Mononuclear cell (primary cell): ENCODE measurements at regions not wholly inside any gene's neighbourhood (a gene's known extent, or its start where the extent isn't known, plus 50 kb on each side); places are given as distances from the start of the nearest gene placed in this dataset.
"Not testable (repeated sequence)": the region's sequence is repeated elsewhere in the genome, so short reads cannot be mapped to it uniquely, and the experiment has no call there.

Source experiments
- H3K27me3 ChIP-seq: 2 replicates; pipeline ENCODE4 v1.6.0; 2011; ENCODE audit warnings: low read length, control low read depth; ENCODE audit not compliant: insufficient read depth
- H3K4me1 ChIP-seq: 2 replicates; pipeline ENCODE4 v1.5.1; 2011; ENCODE audit warnings: mild to moderate bottlenecking, low read length, control low read depth; ENCODE audit not compliant: insufficient read depth
- H3K4me3 ChIP-seq: 2 replicates; pipeline ENCODE4 v1.5.1; 2011; ENCODE audit warnings: mild to moderate bottlenecking, low read length, moderate library complexity
- H3K9me3 ChIP-seq: 2 replicates; pipeline ENCODE4 v1.5.1; 2011; ENCODE audit warnings: low read depth, mild to moderate bottlenecking, control low read depth, low read length

DNA sequence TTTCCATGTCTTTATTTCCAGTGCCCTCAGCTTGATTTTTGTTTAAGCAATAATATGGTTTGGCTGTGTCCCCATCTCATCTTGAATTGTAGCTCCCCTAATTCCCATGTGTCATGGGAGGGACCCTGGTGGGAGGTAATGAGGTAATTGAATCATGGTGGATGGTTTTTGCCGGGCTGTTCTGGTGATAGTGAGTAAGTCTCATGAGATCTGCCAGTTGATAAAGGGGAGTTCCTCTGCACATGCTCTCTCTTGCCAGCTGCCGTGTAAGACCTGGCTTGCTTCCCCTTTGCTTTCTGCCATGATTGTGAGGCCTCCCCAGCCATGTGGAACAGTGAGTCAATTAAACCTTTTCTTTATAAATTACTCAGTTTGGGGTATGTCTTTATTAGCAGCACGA lies 559.6 kb upstream of the ADAMTS5 start:
- no peaks in the 10 kb centered on the region for H3K4me1 ChIP-seq
- no peaks in the 10 kb centered on the region for H3K9me3 ChIP-seq
- H3K27me3 ChIP-seq: no peaks in the 10 kb centered on the region
- no peak overlapping the region for H3K4me3 ChIP-seq

DNA sequence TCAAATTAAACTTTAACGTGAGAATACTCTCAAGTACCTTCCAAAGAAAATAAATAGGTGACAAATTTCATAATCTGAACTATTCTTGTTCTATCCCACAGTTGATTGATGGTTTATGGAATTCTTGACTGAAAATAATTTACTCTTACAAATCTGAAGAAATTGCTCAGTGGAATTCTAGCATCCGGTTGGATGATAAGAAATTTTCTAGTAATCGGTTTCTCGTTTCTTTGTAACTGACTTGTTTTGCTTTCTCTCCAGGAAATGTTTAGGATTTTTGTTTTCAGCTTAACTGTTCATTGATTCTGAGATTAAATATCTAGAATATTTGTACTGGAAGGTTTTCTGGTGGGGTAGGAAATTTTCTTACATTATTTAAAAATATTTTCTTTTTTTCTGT lies 558.9 kb upstream of the ADAMTS5 start:
- Histone ChIP-seq H3K27me3 (no peaks in the 10 kb centered on the region), H3K9me3 (no peaks in the 10 kb centered on the region), H3K4me3 (no peak overlapping the region), H3K4me1 (no peaks in the 10 kb centered on the region)

DNA sequence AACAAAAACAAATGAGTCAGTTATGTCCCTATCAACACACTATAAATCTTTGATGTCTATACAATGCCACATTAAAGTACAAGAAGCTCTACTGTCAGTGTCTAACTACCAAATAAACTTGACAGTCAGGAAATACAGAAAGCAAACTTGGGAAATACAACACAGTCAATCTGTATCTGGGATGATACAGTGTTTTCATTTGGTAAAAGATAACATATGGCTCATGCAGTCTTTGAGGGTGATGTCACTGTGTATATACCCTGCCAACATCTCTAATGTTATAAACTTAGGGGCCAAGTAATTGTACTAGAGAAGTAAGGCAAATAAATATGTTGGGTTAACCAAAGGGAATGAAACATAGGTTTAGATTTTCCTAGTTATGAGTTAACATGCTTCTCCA lies 552.5 kb upstream of the ADAMTS5 start:
- H3K27me3 ChIP-seq: no peaks in the 10 kb centered on the region
- H3K9me3 ChIP-seq: no peaks in the 10 kb centered on the region
- no peaks in the 10 kb centered on the region for H3K4me1 ChIP-seq
- H3K4me3 ChIP-seq: no peak overlapping the region

DNA sequence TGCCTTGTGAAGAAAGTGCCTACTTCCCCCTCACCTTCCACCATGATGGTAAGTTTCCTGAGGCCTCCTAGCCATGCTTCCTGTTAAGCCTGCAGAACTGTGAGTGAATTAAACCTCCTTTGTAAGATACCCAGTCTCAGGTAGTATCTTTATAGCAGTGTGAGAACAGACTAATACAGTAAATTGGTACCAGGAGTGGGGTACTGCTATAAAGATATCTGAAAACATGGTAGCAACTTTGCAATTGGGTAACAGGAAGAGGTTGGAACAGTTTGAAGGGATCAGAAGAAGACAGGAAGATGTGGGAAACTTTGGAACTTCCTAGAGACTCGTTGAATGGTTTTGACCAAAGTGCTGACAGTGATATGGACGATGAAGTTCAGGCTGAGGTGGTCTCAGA lies 550.3 kb upstream of the ADAMTS5 start:
- H3K4me1 ChIP-seq, H3K4me3 ChIP-seq, H3K27me3 ChIP-seq, H3K9me3 ChIP-seq: not testable (repeated sequence)

DNA sequence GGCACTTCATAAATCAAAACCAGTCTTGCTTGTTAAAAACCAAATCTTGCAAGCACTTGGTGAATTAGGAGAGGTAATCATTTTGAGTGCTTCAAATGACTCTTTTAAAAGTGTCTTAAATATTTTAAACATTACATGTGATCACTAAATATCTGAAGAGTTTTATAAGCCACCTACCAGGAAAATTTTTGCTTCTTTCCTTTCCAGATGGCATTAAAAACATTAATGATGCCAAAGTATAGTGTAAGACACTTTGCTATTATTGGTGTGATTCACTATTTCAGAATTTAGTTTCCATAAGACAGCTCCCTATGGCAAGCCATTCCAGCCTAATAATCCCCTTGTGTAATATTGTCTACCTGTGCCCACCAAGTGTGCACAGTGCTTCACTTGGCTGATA lies 548.8 kb upstream of the ADAMTS5 start:
- Histone ChIP-seq H3K4me3 (no peak overlapping the region), H3K27me3 (no peaks in the 10 kb centered on the region), H3K9me3 (no peaks in the 10 kb centered on the region), H3K4me1 (no peaks in the 10 kb centered on the region)

DNA sequence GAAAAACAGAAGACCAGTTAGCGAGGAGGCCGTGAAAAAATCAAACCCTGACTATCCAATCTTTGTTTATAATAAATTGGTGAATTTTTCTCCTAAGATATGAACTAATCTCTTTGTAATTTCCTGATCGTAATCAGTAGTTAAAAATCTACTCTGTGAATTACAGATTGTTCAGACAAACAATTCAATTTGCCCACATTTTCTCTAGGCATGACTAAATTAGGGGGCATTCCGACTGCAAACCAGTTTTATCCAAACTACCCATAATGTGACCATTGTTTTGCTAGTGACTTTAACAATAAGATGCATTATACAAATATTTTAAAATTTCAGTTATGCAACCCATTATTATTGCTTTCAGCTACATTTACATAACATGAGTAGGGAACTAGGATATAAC lies 546.9 kb upstream of the ADAMTS5 start:
- no peak overlapping the region for H3K4me3 ChIP-seq

DNA sequence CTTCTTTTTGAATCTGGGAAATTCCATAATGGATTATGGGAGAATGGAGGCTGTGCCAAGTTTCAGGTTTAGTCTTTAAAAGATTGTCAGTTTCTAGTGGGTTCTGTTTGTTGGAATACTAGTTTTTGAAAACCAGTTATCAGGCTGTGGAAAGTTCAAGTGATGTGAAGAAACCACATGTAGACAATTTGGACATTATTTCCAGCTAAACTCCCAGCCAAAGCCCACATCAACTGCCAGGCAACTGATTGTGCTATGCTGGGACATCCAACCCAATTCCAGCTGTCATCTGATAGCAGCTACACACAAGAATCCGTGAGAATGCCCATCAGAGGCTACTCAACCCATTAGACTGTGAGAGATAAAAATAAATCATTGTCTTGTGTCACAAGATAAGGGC lies 546.1 kb upstream of the ADAMTS5 start:
- Histone ChIP-seq H3K4me1 (no peaks in the 10 kb centered on the region), H3K4me3 (no peak overlapping the region), H3K27me3 (no peaks in the 10 kb centered on the region)

More for the DNA sequence above, 546.9 kb upstream of the ADAMTS5 start:
- Histone ChIP-seq H3K27me3 (no peaks in the 10 kb centered on the region), H3K4me1 (no peaks in the 10 kb centered on the region), H3K9me3 (no peaks in the 10 kb centered on the region)

DNA sequence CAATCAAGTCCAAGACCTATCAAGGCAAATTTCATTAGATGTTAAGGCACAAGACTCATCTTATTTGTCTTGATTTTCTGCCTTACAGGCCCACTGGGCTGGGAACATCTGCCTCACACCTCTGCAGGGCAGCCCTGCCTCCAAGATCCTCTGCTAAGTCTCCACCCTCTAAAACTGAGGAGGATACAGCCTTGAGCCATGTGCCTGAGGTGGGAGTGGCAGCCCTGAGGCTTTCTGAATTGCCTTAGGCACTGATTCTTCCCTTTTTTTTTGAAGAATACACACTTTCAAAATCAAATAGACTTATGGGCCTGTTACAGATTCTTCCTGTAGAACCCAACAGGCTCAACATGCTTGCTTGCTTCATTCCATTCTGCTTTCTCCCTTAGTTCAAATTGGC lies 544.3 kb upstream of the ADAMTS5 start:
- Histone ChIP-seq H3K4me3 (no peak overlapping the region), H3K4me1 (no peaks in the 10 kb centered on the region), H3K27me3 (no peaks in the 10 kb centered on the region), H3K9me3 (no peaks in the 10 kb centered on the region)

More for the DNA sequence above, 546.1 kb upstream of the ADAMTS5 start:
- no peaks in the 10 kb centered on the region for H3K9me3 ChIP-seq

DNA sequence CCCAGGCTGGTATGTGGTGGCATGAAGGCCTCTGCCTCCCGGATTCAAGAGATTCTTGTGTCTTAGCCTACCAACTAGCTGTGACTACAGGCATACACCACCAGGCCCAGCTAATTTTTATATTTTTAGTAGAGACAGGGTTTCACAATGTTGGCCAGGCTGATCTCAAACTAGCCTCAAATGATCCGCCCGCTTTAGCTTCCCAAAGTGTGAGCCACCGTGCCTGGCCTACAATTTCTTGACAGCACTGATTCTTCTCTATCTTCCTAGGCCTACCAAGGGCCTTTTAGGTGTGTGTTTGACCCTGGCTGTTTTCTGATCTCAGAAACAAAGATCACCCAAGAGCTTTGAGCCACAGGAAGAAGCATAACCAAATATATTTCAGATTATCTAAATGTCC lies 540.8 kb upstream of the ADAMTS5 start:
- Histone ChIP-seq H3K4me1 (no peaks in the 10 kb centered on the region), H3K27me3 (no peaks in the 10 kb centered on the region), H3K9me3 (no peaks in the 10 kb centered on the region), H3K4me3 (no peak overlapping the region)

DNA sequence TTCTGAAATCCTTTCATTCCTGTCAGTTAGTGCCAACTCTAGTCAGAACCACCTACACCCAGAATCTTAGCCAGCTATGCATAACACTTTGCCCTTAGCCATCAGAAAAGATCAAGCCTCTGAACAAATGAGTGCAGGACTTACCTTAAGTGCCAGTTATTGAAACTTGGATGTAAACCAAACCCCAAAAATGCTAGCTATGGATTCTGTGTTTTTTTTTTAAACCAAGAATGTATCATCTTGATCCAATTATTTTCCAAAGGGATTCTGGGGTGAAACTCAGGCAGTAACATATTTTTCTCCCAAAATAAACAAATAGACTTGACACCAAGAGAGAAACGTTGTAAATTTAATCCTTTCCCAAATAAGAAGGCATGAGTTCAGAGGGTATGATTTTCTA lies 538.6 kb upstream of the ADAMTS5 start:
- H3K9me3 ChIP-seq: no peaks in the 10 kb centered on the region
- H3K27me3 ChIP-seq: no peaks in the 10 kb centered on the region
- H3K4me1 ChIP-seq: no peaks in the 10 kb centered on the region
- no peak overlapping the region for H3K4me3 ChIP-seq

DNA sequence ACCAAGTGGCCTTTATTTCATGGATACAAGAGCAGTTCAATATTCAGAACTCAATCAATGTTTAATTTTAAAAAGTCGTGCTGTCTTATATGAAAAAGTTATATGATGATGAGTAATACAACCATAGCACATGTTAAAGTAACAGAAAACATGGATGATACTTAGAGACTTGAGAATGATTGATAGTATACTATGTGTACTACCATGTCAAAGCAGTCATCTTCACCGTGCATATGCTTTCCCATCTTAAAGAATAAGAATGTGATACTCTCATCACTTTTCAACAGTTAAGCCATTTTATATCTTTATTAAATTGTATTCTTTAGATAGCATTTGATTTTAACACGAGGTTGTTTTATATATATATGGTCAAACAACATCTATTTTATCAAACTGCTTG lies 535.9 kb upstream of the ADAMTS5 start:
- Histone ChIP-seq H3K4me1 (no peaks in the 10 kb centered on the region), H3K4me3 (no peak overlapping the region), H3K27me3 (no peaks in the 10 kb centered on the region), H3K9me3 (no peaks in the 10 kb centered on the region)

DNA sequence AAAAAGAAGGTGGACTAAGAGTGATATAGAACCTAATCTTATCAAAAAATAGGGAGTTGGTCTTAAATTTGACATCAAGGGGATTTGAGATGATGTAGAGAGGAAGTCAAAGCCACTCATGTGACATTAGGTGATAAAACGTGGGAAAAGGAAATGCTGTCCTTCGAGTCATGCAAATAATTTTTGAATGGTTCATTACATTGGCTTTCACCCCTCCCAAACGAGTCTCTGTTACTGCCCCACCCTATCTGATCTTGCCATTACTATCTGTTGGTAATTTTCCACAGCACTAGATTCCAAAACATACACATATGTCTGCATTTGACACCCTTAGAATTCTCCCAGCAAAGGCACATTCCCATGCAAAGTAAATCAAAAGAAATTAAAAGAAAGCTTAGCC lies 531.1 kb upstream of the ADAMTS5 start:
- no peaks in the 10 kb centered on the region for H3K9me3 ChIP-seq
- no peaks in the 10 kb centered on the region for H3K27me3 ChIP-seq
- H3K4me1 ChIP-seq: no peaks in the 10 kb centered on the region
- no peak overlapping the region for H3K4me3 ChIP-seq

DNA sequence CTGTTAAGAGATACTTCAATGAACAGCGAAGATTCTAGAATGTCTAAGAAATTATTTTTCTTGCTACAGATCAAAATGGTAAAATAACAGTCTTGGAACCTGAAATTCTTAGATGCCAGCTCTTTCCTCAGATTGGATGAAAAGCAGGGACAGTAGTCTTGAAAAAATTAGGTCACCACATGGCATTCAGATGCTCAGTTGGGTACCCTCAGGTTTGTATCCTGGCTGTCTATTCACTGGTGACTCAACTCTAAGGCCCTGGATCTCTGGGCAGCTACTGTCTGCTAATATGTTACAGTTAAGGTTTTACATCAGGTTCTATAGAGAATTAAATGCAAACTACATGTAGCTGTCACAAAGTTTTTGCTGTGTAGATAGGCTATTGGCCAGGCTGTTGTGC lies 528.9 kb upstream of the ADAMTS5 start:
- Histone ChIP-seq H3K4me1 (no peaks in the 10 kb centered on the region), H3K27me3 (no peaks in the 10 kb centered on the region), H3K4me3 (no peak overlapping the region), H3K9me3 (no peaks in the 10 kb centered on the region)

DNA sequence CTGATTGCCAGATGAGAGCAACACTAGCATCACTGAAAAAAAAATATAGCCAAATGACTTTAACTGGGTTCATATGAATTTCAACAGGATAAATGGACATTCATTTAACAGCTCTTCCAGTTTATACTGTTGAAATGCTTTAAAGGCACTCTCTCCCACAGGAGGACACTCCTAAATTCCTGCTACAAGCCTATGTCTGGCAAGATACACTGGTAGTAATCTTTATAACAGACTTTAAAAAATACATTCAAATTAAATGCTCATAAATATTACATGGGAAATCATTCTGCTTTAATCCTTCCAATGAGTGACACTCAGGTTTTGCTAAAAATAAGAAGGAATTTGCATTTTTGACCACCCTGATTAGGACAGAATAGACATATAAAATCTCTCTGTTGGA lies 526.7 kb upstream of the ADAMTS5 start:
- H3K4me1 ChIP-seq: no peaks in the 10 kb centered on the region
- H3K4me3 ChIP-seq: no peak overlapping the region
- H3K27me3 ChIP-seq: no peaks in the 10 kb centered on the region
- no peaks in the 10 kb centered on the region for H3K9me3 ChIP-seq

DNA sequence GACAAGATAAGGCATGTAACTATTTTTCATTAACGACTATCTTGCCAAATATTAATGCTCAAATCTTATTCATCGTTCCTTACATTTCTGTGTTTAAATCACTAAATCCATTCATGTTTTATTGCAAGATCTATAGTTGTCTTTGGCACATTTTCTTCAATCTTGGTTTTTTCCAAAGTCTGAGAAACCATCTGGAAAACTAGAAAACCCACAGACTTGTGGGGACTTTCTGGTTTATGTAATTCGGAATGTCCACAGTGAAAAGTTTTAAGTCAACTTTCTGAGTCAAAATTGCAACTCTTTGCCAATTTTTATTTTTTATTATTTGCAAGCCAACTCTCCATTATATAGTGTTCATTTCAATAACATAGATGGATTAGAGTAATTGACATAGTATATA lies 520.8 kb upstream of the ADAMTS5 start:
- Histone ChIP-seq H3K4me3 (no peak overlapping the region), H3K27me3 (no peaks in the 10 kb centered on the region), H3K9me3 (no peaks in the 10 kb centered on the region), H3K4me1 (no peaks in the 10 kb centered on the region)

DNA sequence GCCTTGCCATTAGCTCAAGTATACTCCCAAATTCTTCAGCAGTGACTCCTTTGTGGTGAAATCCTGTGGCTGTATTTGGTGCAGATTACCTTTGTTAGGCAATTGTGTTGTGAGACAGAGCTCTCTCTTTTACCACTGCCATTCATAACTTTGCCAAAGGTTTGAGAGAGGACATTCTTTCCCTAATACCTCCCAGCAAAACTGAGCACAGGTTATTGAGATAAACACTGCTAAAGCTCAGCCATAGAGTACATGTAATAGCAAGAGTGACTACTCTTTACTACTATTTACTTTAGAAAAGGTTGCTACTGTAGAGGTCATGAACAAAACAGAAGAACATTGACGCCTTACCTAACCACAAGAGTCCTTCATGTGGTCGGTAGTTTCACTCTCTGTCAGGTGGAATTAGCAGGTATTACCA lies 514.0 kb upstream of the ADAMTS5 start:
- H3K27me3 ChIP-seq: no peaks in the 10 kb centered on the region
- H3K4me1 ChIP-seq: no peaks in the 10 kb centered on the region
- H3K9me3 ChIP-seq: no peaks in the 10 kb centered on the region

DNA sequence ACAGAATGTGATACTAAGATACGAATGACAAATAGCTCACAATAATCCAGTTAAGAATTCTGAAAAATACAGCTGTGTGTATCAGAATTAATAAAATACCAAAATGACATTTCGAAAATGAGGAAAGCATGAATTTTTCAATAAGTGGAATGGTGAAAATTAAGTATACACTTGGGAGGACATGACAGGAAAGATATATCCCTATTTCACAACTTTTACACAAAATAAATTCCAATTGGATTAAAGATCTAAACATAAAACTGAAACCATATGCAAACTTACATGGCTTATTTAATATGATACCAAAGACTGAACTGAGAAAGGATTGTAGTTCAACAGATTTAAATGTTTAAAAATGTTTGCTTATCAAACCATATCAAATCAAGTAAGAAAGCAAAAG lies 510.4 kb upstream of the ADAMTS5 start:
- H3K4me3 ChIP-seq: no peak overlapping the region
- no peaks in the 10 kb centered on the region for H3K27me3 ChIP-seq
- no peaks in the 10 kb centered on the region for H3K4me1 ChIP-seq
- H3K9me3 ChIP-seq: no peaks in the 10 kb centered on the region

More for the DNA sequence above, 514.0 kb upstream of the ADAMTS5 start:
- no peak overlapping the region for H3K4me3 ChIP-seq
